GM23338 (cell line): ENCODE measurements at regions not wholly inside any gene's neighbourhood (a gene's known extent, or its start where the extent isn't known, plus 50 kb on each side); places are given as distances from the start of the nearest gene placed in this dataset.

Experiments
- ATAC-seq: fragments of 200-7000 bp; cut with Tn5 transposase; 3 replicates; pipeline ENCODE4 v1.9.1; 2020
- DNase-seq: peaks from one replicate; pipeline ENCODE4 v3.0.0-alpha.2; 2015; ENCODE audit warnings: low spot score
- H2AFZ ChIP-seq: fragments of 200-600 bp; sonication (generic); 2 replicates; pipeline ENCODE4 v1.8.0; 2016; ENCODE audit warnings: antibody characterized with exemption, mild to moderate bottlenecking, moderate library complexity
- H3F3A ChIP-seq: fragments of 200-600 bp; sonication (generic); replicated peaks from 2 replicates; pipeline ENCODE4 v1.8.0; 2017; ENCODE audit warnings: antibody characterized with exemption, mixed run types, low read depth
- H3K27ac ChIP-seq: fragments of 200-600 bp; sonication (generic); 2 replicates; pipeline ENCODE4 v1.6.1; 2016; ENCODE audit warnings: low read depth
- H3K27me3 ChIP-seq: fragments of 200-600 bp; sonication (generic); 2 replicates; pipeline ENCODE4 v1.8.0; 2016; ENCODE audit warnings: mild to moderate bottlenecking, mixed run types, moderate library complexity; ENCODE audit not compliant: insufficient read depth
- H3K36me3 ChIP-seq: fragments of 200-600 bp; sonication (generic); 2 replicates; pipeline ENCODE4 v1.8.0; 2016; ENCODE audit warnings: mild to moderate bottlenecking; ENCODE audit not compliant: insufficient read depth
- H3K4me1 ChIP-seq: fragments of 200-600 bp; sonication (generic); 2 replicates; pipeline ENCODE4 v1.8.0; 2016; ENCODE audit warnings: mild to moderate bottlenecking, moderate library complexity; ENCODE audit not compliant: insufficient read depth
- H3K4me2 ChIP-seq: fragments of 200-600 bp; sonication (generic); 2 replicates; pipeline ENCODE4 v1.7.1; 2017; ENCODE audit warnings: mixed run types
- H3K4me3 ChIP-seq: fragments of 200-600 bp; sonication (generic); 2 replicates; pipeline ENCODE4 v1.6.1; 2016; ENCODE audit warnings: mixed run types
- H3K79me2 ChIP-seq: fragments of 200-600 bp; sonication (generic); replicated peaks from 2 replicates; pipeline ENCODE4 v1.8.0; 2017; ENCODE audit warnings: mild to moderate bottlenecking; ENCODE audit not compliant: insufficient read depth
- H3K9me2 ChIP-seq: fragments of 200-600 bp; sonication (generic); 2 replicates; pipeline ENCODE4 v1.8.0; 2017; ENCODE audit not compliant: insufficient read depth
- H4K20me1 ChIP-seq: fragments of 200-600 bp; sonication (generic); replicated peaks from 2 replicates; pipeline ENCODE4 v1.8.0; 2017; ENCODE audit warnings: mild to moderate bottlenecking; ENCODE audit not compliant: insufficient read depth
- H3K27ac Mint-ChIP-seq: 2 replicates; pipeline ENCODE4 v1.8.0; 2020; ENCODE audit warnings: inconsistent platforms, mild to moderate bottlenecking, moderate library complexity, mixed read lengths
- H3K27me3 Mint-ChIP-seq: 3 replicates; pipeline ENCODE4 v1.8.0; 2022; ENCODE audit warnings: low read depth, mild to moderate bottlenecking, moderate library complexity, mixed read lengths, inconsistent platforms; ENCODE audit not compliant: insufficient read depth, poor library complexity
- H3K36me3 Mint-ChIP-seq: 3 replicates; pipeline ENCODE4 v1.8.0; 2021; ENCODE audit warnings: low read depth, mild to moderate bottlenecking, inconsistent platforms, moderate library complexity, mixed read lengths
- H3K4me1 Mint-ChIP-seq: 3 replicates; pipeline ENCODE4 v1.8.0; 2020; ENCODE audit warnings: mild to moderate bottlenecking, inconsistent platforms, mixed read lengths
- H3K4me3 Mint-ChIP-seq: 3 replicates; pipeline ENCODE4 v1.8.0; 2021; ENCODE audit warnings: moderate library complexity, mild to moderate bottlenecking, inconsistent platforms, mixed read lengths
- H3K9me3 Mint-ChIP-seq: 3 replicates; pipeline ENCODE4 v1.8.0; 2020; ENCODE audit warnings: moderate library complexity, mild to moderate bottlenecking, inconsistent platforms, mixed read lengths
- CREB1 ChIP-seq: fragments of 250-450 bp; sonication (Bioruptor Pico); IDR thresholded peaks from 2 replicates; pipeline ENCODE4 v1.5.0; 2020; ENCODE audit warnings: low read depth, mild to moderate bottlenecking, moderate library complexity
- EZH2 ChIP-seq: fragments of 200-600 bp; sonication (generic); IDR thresholded peaks from one replicate; pipeline ENCODE4 v1.8.0; 2017; ENCODE audit warnings: antibody characterized with exemption, mild to moderate bottlenecking, low read depth; ENCODE audit not compliant: unreplicated experiment
- EZH2phosphoT487 ChIP-seq: fragments of 200-600 bp; sonication (generic); IDR thresholded peaks from one replicate; pipeline ENCODE4 v1.8.1; 2018; ENCODE audit warnings: antibody characterized with exemption; ENCODE audit not compliant: unreplicated experiment
- NANOG ChIP-seq: IDR thresholded peaks from 2 replicates; pipeline ENCODE4 v1.6.1; 2016; ENCODE audit warnings: antibody characterized with exemption, borderline replicate concordance
- POLR2AphosphoS5 ChIP-seq: IDR thresholded peaks from 2 replicates; pipeline ENCODE4 v1.6.1; 2016; ENCODE audit warnings: antibody characterized with exemption, low read depth
- STAT1 ChIP-seq: IDR thresholded peaks from one replicate; pipeline ENCODE4 v1.6.1; 2016; ENCODE audit warnings: antibody characterized with exemption; ENCODE audit not compliant: unreplicated experiment
- ZNF114 ChIP-seq: fragments of 250-450 bp; sonication (Bioruptor Pico); IDR thresholded peaks from 2 replicates; pipeline ENCODE4 v1.5.0; 2020; ENCODE audit warnings: mild to moderate bottlenecking, moderate library complexity
- ZNF331 ChIP-seq: fragments of 250-450 bp; sonication (Bioruptor Pico); IDR thresholded peaks from 2 replicates; pipeline ENCODE4 v1.5.0; 2020; ENCODE audit warnings: low read depth, mild to moderate bottlenecking, moderate library complexity
- TF ChIP-seq, protein P1 (sequence below): fragments of 250-450 bp; sonication (Bioruptor Pico); IDR thresholded peaks from 2 replicates; pipeline ENCODE4 v1.5.0; 2020; ENCODE audit warnings: mild to moderate bottlenecking, moderate library complexity
- TF ChIP-seq, protein P2 (sequence below): IDR thresholded peaks from 2 replicates; pipeline ENCODE4 v1.6.1; 2016; ENCODE audit warnings: antibody characterized with exemption
- TF ChIP-seq, protein P3 (sequence below), 2 experiments: fragments of 200-600 bp in 1 of 2; sonication (generic) in 1 of 2; conservative IDR thresholded peaks; 2 replicates each; pipeline versions ENCODE4 v1.5.1 to v1.6.1; 2016 to 2017; ENCODE audit warnings: antibody characterized with exemption in 2 of 2, low read depth in 2 of 2, mild to moderate bottlenecking in 2 of 2, moderate library complexity in 1 of 2

DNA sequence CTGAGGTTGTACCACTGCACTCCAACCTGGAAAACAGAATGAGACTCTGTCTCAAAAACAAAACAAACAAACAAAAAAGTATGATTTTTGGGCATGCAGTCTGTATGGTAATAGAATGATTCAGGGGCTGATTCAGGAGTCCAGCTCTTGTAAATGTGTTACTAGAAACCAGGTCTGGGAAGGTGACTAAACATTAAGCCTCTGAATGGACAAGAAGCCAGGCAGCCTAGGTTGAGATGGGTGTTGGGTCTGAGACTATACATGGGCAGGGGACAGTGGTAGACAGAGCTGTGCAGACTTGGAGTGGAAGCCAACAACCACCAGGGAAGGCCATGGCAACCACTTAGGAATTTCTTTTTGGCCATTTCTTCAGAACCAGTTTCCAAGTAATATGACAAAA is 64.9 kb upstream of the TLE1 start:
- DNase-seq, result no peak
- no peak for ATAC-seq

More for the DNA sequence above, 64.9 kb upstream of the TLE1 start:
- H3K79me2 ChIP-seq, result no peaks in the 10 kb centered on the region
- Mint-ChIP-seq H3K27ac (no peak overlapping the region), H3K4me3 (no peak overlapping the region), H3K9me3 (no peaks in the 10 kb centered on the region; the same call in 2 of the 3 replicates), H3K27me3 (peaks cover 3% of the 10 kb centered on the region), H3K4me1 (peaks cover 17% of the 10 kb centered on the region), H3K36me3 (no peaks in the 10 kb centered on the region)
- no peaks in the 10 kb centered on the region for H4K20me1 ChIP-seq
- H3K27me3 ChIP-seq, result no peaks in the 10 kb centered on the region
- no peaks in the 10 kb centered on the region for H3F3A ChIP-seq
- H3K4me3 ChIP-seq, result no peak overlapping the region
- H2AFZ ChIP-seq, result no peak overlapping the region
- 0 out of 2 replicates have a peak, but pooled peaks cover 4% of the 10 kb centered on the region for H3K9me2 ChIP-seq
- H3K4me1 ChIP-seq, result peaks cover 12% of the 10 kb centered on the region
- no peak overlapping the region for H3K4me2 ChIP-seq
- no peaks in the 10 kb centered on the region for H3K36me3 ChIP-seq
- TF ChIP-seq STAT1, result no peak
- TF ChIP-seq, protein P1, sequence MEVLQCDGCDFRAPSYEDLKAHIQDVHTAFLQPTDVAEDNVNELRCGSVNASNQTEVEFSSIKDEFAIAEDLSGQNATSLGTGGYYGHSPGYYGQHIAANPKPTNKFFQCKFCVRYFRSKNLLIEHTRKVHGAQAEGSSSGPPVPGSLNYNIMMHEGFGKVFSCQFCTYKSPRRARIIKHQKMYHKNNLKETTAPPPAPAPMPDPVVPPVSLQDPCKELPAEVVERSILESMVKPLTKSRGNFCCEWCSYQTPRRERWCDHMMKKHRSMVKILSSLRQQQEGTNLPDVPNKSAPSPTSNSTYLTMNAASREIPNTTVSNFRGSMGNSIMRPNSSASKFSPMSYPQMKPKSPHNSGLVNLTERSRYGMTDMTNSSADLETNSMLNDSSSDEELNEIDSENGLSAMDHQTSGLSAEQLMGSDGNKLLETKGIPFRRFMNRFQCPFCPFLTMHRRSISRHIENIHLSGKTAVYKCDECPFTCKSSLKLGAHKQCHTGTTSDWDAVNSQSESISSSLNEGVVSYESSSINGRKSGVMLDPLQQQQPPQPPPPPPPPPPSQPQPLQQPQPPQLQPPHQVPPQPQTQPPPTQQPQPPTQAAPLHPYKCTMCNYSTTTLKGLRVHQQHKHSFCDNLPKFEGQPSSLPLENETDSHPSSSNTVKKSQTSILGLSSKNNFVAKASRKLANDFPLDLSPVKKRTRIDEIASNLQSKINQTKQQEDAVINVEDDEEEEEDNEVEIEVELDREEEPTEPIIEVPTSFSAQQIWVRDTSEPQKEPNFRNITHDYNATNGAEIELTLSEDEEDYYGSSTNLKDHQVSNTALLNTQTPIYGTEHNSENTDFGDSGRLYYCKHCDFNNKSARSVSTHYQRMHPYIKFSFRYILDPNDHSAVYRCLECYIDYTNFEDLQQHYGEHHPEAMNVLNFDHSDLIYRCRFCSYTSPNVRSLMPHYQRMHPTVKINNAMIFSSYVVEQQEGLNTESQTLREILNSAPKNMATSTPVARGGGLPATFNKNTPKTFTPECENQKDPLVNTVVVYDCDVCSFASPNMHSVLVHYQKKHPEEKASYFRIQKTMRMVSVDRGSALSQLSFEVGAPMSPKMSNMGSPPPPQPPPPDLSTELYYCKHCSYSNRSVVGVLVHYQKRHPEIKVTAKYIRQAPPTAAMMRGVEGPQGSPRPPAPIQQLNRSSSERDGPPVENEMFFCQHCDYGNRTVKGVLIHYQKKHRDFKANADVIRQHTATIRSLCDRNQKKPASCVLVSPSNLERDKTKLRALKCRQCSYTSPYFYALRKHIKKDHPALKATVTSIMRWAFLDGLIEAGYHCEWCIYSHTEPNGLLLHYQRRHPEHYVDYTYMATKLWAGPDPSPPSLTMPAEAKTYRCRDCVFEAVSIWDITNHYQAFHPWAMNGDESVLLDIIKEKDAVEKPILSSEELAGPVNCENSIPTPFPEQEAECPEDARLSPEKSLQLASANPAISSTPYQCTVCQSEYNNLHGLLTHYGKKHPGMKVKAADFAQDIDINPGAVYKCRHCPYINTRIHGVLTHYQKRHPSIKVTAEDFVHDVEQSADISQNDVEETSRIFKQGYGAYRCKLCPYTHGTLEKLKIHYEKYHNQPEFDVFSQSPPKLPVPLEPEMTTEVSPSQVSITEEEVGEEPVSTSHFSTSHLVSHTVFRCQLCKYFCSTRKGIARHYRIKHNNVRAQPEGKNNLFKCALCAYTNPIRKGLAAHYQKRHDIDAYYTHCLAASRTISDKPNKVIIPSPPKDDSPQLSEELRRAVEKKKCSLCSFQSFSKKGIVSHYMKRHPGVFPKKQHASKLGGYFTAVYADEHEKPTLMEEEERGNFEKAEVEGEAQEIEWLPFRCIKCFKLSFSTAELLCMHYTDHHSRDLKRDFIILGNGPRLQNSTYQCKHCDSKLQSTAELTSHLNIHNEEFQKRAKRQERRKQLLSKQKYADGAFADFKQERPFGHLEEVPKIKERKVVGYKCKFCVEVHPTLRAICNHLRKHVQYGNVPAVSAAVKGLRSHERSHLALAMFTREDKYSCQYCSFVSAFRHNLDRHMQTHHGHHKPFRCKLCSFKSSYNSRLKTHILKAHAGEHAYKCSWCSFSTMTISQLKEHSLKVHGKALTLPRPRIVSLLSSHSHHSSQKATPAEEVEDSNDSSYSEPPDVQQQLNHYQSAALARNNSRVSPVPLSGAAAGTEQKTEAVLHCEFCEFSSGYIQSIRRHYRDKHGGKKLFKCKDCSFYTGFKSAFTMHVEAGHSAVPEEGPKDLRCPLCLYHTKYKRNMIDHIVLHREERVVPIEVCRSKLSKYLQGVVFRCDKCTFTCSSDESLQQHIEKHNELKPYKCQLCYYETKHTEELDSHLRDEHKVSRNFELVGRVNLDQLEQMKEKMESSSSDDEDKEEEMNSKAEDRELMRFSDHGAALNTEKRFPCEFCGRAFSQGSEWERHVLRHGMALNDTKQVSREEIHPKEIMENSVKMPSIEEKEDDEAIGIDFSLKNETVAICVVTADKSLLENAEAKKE (CRISPR knock-in tag), result no peak
- TF ChIP-seq POLR2AphosphoS5, result no peak
- no peak for TF ChIP-seq ZNF331 (CRISPR knock-in tag)
- TF ChIP-seq NANOG, result no peak
- TF ChIP-seq EZH2, result no peak
- TF ChIP-seq, protein P2, sequence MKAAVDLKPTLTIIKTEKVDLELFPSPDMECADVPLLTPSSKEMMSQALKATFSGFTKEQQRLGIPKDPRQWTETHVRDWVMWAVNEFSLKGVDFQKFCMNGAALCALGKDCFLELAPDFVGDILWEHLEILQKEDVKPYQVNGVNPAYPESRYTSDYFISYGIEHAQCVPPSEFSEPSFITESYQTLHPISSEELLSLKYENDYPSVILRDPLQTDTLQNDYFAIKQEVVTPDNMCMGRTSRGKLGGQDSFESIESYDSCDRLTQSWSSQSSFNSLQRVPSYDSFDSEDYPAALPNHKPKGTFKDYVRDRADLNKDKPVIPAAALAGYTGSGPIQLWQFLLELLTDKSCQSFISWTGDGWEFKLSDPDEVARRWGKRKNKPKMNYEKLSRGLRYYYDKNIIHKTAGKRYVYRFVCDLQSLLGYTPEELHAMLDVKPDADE, result no peak
- no peak for TF ChIP-seq CREB1 (CRISPR knock-in tag)
- TF ChIP-seq, protein P3, sequence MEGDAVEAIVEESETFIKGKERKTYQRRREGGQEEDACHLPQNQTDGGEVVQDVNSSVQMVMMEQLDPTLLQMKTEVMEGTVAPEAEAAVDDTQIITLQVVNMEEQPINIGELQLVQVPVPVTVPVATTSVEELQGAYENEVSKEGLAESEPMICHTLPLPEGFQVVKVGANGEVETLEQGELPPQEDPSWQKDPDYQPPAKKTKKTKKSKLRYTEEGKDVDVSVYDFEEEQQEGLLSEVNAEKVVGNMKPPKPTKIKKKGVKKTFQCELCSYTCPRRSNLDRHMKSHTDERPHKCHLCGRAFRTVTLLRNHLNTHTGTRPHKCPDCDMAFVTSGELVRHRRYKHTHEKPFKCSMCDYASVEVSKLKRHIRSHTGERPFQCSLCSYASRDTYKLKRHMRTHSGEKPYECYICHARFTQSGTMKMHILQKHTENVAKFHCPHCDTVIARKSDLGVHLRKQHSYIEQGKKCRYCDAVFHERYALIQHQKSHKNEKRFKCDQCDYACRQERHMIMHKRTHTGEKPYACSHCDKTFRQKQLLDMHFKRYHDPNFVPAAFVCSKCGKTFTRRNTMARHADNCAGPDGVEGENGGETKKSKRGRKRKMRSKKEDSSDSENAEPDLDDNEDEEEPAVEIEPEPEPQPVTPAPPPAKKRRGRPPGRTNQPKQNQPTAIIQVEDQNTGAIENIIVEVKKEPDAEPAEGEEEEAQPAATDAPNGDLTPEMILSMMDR (conservative IDR thresholded peaks at IDR 0.05; ENCODE audit: low read depth in 2 of 2), result no peak
- TF ChIP-seq ZNF114 (CRISPR knock-in tag), result no peak
- no peak for TF ChIP-seq EZH2phosphoT487
- no peak overlapping the region for H3K27ac ChIP-seq
